ENCODE measurements at regions not wholly inside any gene's neighbourhood (a gene's known extent, or its start where the extent isn't known, plus 50 kb on each side); places are given as distances from the start of the nearest gene placed in this dataset.
"Not testable (repeated sequence)": the region's sequence is repeated elsewhere in the genome, so short reads cannot be mapped to it uniquely, and the experiment has no call there.

- no peaks in the 10 kb centered on the region for H3K9me3 ChIP-seq (ENCODE audit: control insufficient read depth in 1 of 2, low read length in 2 of 2)
- H3K27ac ChIP-seq (ENCODE audit: low read length), result no peak overlapping the region
- no peaks in the 10 kb centered on the region for H3K4me1 ChIP-seq (ENCODE audit: control insufficient read depth in 1 of 2, insufficient read depth in 2 of 2, low read length in 2 of 2)
- no peak overlapping the region for H3K4me3 ChIP-seq (ENCODE audit: low read depth in 1 of 2, low read length in 2 of 2)
- no peaks in the 10 kb centered on the region for H3K27me3 ChIP-seq (ENCODE audit: low read depth, low read length)
- H3K36me3 ChIP-seq (ENCODE audit: control insufficient read depth in 1 of 2, insufficient read depth in 2 of 2, low read length in 2 of 2), result no peaks in the 10 kb centered on the region
Measured at GRCh38 chr22:48303369-48303725, 1524.3 kb downstream of the BRD1 start.

- H3K4me3 ChIP-seq (ENCODE audit: low read depth in 1 of 2, low read length in 2 of 2), result no peak overlapping the region
Measured at GRCh38 chr22:48302657-48303368, 1524.9 kb downstream of the BRD1 start.

GRCh38 chr22:48301908-48302307, 1525.8 kb downstream of the BRD1 start:
- Histone ChIP-seq H3K4me1 (ENCODE audit: control insufficient read depth in 1 of 2, insufficient read depth in 2 of 2, low read length in 2 of 2) (no peaks in the 10 kb centered on the region), H3K4me3 (ENCODE audit: low read depth in 1 of 2, low read length in 2 of 2) (no peak overlapping the region), H3K27ac (ENCODE audit: low read length) (no peak overlapping the region), H3K27me3 (ENCODE audit: low read depth, low read length) (no peaks in the 10 kb centered on the region), H3K36me3 (ENCODE audit: control insufficient read depth in 1 of 2, insufficient read depth in 2 of 2, low read length in 2 of 2) (no peaks in the 10 kb centered on the region), H3K9me3 (ENCODE audit: control insufficient read depth in 1 of 2, low read length in 2 of 2) (no peaks in the 10 kb centered on the region)

More at GRCh38 chr22:48302657-48303368, 1524.9 kb downstream of the BRD1 start:
- Histone ChIP-seq H3K27ac (ENCODE audit: low read length) (no peak overlapping the region), H3K27me3 (ENCODE audit: low read depth, low read length) (no peaks in the 10 kb centered on the region), H3K4me1 (ENCODE audit: control insufficient read depth in 1 of 2, insufficient read depth in 2 of 2, low read length in 2 of 2) (no peaks in the 10 kb centered on the region), H3K36me3 (ENCODE audit: control insufficient read depth in 1 of 2, insufficient read depth in 2 of 2, low read length in 2 of 2) (no peaks in the 10 kb centered on the region), H3K9me3 (ENCODE audit: control insufficient read depth in 1 of 2, low read length in 2 of 2) (no peaks in the 10 kb centered on the region)

- Histone ChIP-seq H3K4me1 (ENCODE audit: control insufficient read depth in 1 of 2, insufficient read depth in 2 of 2, low read length in 2 of 2) (no peaks in the 10 kb centered on the region), H3K27me3 (ENCODE audit: low read depth, low read length) (no peaks in the 10 kb centered on the region), H3K4me3 (ENCODE audit: low read depth in 1 of 2, low read length in 2 of 2) (no peak overlapping the region), H3K27ac (ENCODE audit: low read length) (no peak overlapping the region), H3K36me3 (ENCODE audit: control insufficient read depth in 1 of 2, insufficient read depth in 2 of 2, low read length in 2 of 2) (no peaks in the 10 kb centered on the region), H3K9me3 (ENCODE audit: control insufficient read depth in 1 of 2, low read length in 2 of 2) (no peaks in the 10 kb centered on the region)
Measured at GRCh38 chr22:48301421-48301820, 1526.3 kb downstream of the BRD1 start.

GRCh38 chr22:48300877-48301276, 1526.8 kb downstream of the BRD1 start:
- Histone ChIP-seq H3K9me3 (ENCODE audit: control insufficient read depth in 1 of 2, low read length in 2 of 2) (no peaks in the 10 kb centered on the region), H3K27ac (ENCODE audit: low read length) (no peak overlapping the region), H3K4me3 (ENCODE audit: low read depth in 1 of 2, low read length in 2 of 2) (no peak overlapping the region), H3K4me1 (ENCODE audit: control insufficient read depth in 1 of 2, insufficient read depth in 2 of 2, low read length in 2 of 2) (no peaks in the 10 kb centered on the region), H3K36me3 (ENCODE audit: control insufficient read depth in 1 of 2, insufficient read depth in 2 of 2, low read length in 2 of 2) (no peaks in the 10 kb centered on the region), H3K27me3 (ENCODE audit: low read depth, low read length) (no peaks in the 10 kb centered on the region)

- Histone ChIP-seq H3K27me3 (ENCODE audit: low read depth, low read length) (no peaks in the 10 kb centered on the region), H3K27ac (ENCODE audit: low read length) (no peak overlapping the region), H3K9me3 (ENCODE audit: control insufficient read depth in 1 of 2, low read length in 2 of 2) (no peaks in the 10 kb centered on the region), H3K36me3 (ENCODE audit: control insufficient read depth in 1 of 2, insufficient read depth in 2 of 2, low read length in 2 of 2) (no peaks in the 10 kb centered on the region), H3K4me1 (ENCODE audit: control insufficient read depth in 1 of 2, insufficient read depth in 2 of 2, low read length in 2 of 2) (no peaks in the 10 kb centered on the region), H3K4me3 (ENCODE audit: low read depth in 1 of 2, low read length in 2 of 2) (no peak overlapping the region)
Measured at GRCh38 chr22:48299801-48300200, 1527.9 kb downstream of the BRD1 start.

GRCh38 chr22:48299124-48299523, 1528.5 kb downstream of the BRD1 start:
- no peaks in the 10 kb centered on the region for H3K9me3 ChIP-seq (ENCODE audit: control insufficient read depth in 1 of 2, low read length in 2 of 2)
- no peaks in the 10 kb centered on the region for H3K36me3 ChIP-seq (ENCODE audit: control insufficient read depth in 1 of 2, insufficient read depth in 2 of 2, low read length in 2 of 2)
- H3K4me1 ChIP-seq (ENCODE audit: control insufficient read depth in 1 of 2, insufficient read depth in 2 of 2, low read length in 2 of 2), result no peaks in the 10 kb centered on the region
- H3K27ac ChIP-seq (ENCODE audit: low read length), result no peak overlapping the region
- H3K4me3 ChIP-seq (ENCODE audit: low read depth in 1 of 2, low read length in 2 of 2), result no peak overlapping the region
- H3K27me3 ChIP-seq (ENCODE audit: low read depth, low read length), result no peaks in the 10 kb centered on the region

- Histone ChIP-seq H3K9me3 (ENCODE audit: control insufficient read depth in 1 of 2, low read length in 2 of 2) (no peaks in the 10 kb centered on the region), H3K4me3 (ENCODE audit: low read depth in 1 of 2, low read length in 2 of 2) (no peak overlapping the region), H3K27ac (ENCODE audit: low read length) (no peak overlapping the region), H3K36me3 (ENCODE audit: control insufficient read depth in 1 of 2, insufficient read depth in 2 of 2, low read length in 2 of 2) (no peaks in the 10 kb centered on the region), H3K27me3 (ENCODE audit: low read depth, low read length) (no peaks in the 10 kb centered on the region), H3K4me1 (ENCODE audit: control insufficient read depth in 1 of 2, insufficient read depth in 2 of 2, low read length in 2 of 2) (no peaks in the 10 kb centered on the region)
Measured at GRCh38 chr22:48297296-48297695, 1530.4 kb downstream of the BRD1 start.

GRCh38 chr22:48289954-48290353, 1527.5 kb downstream of the TBC1D22A start:
- H3K27me3 ChIP-seq (ENCODE audit: low read depth, low read length); H3K4me3 ChIP-seq (ENCODE audit: low read depth in 1 of 2, low read length in 2 of 2); H3K9me3 ChIP-seq (ENCODE audit: control insufficient read depth in 1 of 2, low read length in 2 of 2); H3K36me3 ChIP-seq (ENCODE audit: control insufficient read depth in 1 of 2, insufficient read depth in 2 of 2, low read length in 2 of 2); H3K4me1 ChIP-seq (ENCODE audit: control insufficient read depth in 1 of 2, insufficient read depth in 2 of 2, low read length in 2 of 2); H3K27ac ChIP-seq (ENCODE audit: low read length): not testable (repeated sequence)

- H3K4me3 ChIP-seq (ENCODE audit: low read depth in 1 of 2, low read length in 2 of 2), result no peak overlapping the region
- H3K9me3 ChIP-seq (ENCODE audit: control insufficient read depth in 1 of 2, low read length in 2 of 2), result peaks cover 0 to 8% of the 10 kb centered on the region in 2 donors
- no peak overlapping the region for H3K27ac ChIP-seq (ENCODE audit: low read length)
- no peaks in the 10 kb centered on the region for H3K27me3 ChIP-seq (ENCODE audit: low read depth, low read length)
- no peaks in the 10 kb centered on the region for H3K36me3 ChIP-seq (ENCODE audit: control insufficient read depth in 1 of 2, insufficient read depth in 2 of 2, low read length in 2 of 2)
- no peaks in the 10 kb centered on the region for H3K4me1 ChIP-seq (ENCODE audit: control insufficient read depth in 1 of 2, insufficient read depth in 2 of 2, low read length in 2 of 2)
Measured at GRCh38 chr22:48288376-48288940, 1526.0 kb downstream of the TBC1D22A start.

GRCh38 chr22:48287031-48287430, 1524.6 kb downstream of the TBC1D22A start:
- Histone ChIP-seq H3K27ac (ENCODE audit: low read length) (no peak overlapping the region), H3K4me3 (ENCODE audit: low read depth in 1 of 2, low read length in 2 of 2) (no peak overlapping the region), H3K9me3 (ENCODE audit: control insufficient read depth in 1 of 2, low read length in 2 of 2) (peaks cover 0 to 8% of the 10 kb centered on the region in 2 donors), H3K36me3 (ENCODE audit: control insufficient read depth in 1 of 2, insufficient read depth in 2 of 2, low read length in 2 of 2) (no peaks in the 10 kb centered on the region), H3K4me1 (ENCODE audit: control insufficient read depth in 1 of 2, insufficient read depth in 2 of 2, low read length in 2 of 2) (no peaks in the 10 kb centered on the region), H3K27me3 (ENCODE audit: low read depth, low read length) (no peaks in the 10 kb centered on the region)

GRCh38 chr22:48284671-48285070, 1522.2 kb downstream of the TBC1D22A start:
- no peaks in the 10 kb centered on the region for H3K36me3 ChIP-seq (ENCODE audit: control insufficient read depth in 1 of 2, insufficient read depth in 2 of 2, low read length in 2 of 2)
- no peaks in the 10 kb centered on the region for H3K4me1 ChIP-seq (ENCODE audit: control insufficient read depth in 1 of 2, insufficient read depth in 2 of 2, low read length in 2 of 2)
- no peak overlapping the region for H3K27ac ChIP-seq (ENCODE audit: low read length)
- no peaks in the 10 kb centered on the region for H3K27me3 ChIP-seq (ENCODE audit: low read depth, low read length)
- peaks cover 0 to 11% of the 10 kb centered on the region in 2 donors for H3K9me3 ChIP-seq (ENCODE audit: control insufficient read depth in 1 of 2, low read length in 2 of 2)
- H3K4me3 ChIP-seq (ENCODE audit: low read depth in 1 of 2, low read length in 2 of 2), result no peak overlapping the region

Data from muscle layer of duodenum (tissue), 2 donors.